OCI-LY7 (cell line): ENCODE measurements at regions not wholly inside any gene's neighbourhood (a gene's known extent, or its start where the extent isn't known, plus 50 kb on each side); places are given as distances from the start of the nearest gene placed in this dataset.

ENCODE experiments used
- EZH2phosphoT487 ChIP-seq: fragments of 200-600 bp; sonication (generic); IDR thresholded peaks from 2 replicates; pipeline ENCODE4 v1.6.1; 2018; ENCODE audit warnings: low read depth, borderline replicate concordance, mild to moderate bottlenecking, mixed run types, antibody characterized with exemption, low read length, moderate library complexity, mixed read lengths
- TF ChIP-seq, protein P1 (sequence below): fragments of 200-600 bp; sonication (generic); conservative IDR thresholded peaks from 2 replicates; pipeline ENCODE4 v1.5.1; 2014; ENCODE audit warnings: mild to moderate bottlenecking, antibody characterized with exemption, low read length, moderate library complexity, mixed read lengths

DNA sequence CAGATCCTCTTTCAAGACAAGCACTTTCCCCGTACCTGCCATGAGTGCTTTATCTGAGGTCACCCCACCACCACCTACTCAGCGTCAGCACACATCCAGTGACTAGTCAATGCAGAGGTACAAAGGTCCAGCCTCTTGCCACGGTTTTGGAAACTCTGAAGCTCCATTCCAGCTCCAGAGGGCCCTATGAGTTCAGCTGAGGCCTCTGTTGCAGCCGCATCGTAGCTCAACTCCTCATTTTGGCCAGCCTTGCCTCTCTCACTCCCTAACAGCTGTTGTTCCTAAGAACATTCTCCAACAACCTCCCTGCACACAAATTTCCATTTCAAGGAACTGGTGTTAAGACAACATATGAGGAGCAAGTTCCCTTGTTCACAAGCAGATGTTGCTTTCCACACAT lies 405.1 kb upstream of the PROK2 start:
- TF ChIP-seq, protein P1, sequence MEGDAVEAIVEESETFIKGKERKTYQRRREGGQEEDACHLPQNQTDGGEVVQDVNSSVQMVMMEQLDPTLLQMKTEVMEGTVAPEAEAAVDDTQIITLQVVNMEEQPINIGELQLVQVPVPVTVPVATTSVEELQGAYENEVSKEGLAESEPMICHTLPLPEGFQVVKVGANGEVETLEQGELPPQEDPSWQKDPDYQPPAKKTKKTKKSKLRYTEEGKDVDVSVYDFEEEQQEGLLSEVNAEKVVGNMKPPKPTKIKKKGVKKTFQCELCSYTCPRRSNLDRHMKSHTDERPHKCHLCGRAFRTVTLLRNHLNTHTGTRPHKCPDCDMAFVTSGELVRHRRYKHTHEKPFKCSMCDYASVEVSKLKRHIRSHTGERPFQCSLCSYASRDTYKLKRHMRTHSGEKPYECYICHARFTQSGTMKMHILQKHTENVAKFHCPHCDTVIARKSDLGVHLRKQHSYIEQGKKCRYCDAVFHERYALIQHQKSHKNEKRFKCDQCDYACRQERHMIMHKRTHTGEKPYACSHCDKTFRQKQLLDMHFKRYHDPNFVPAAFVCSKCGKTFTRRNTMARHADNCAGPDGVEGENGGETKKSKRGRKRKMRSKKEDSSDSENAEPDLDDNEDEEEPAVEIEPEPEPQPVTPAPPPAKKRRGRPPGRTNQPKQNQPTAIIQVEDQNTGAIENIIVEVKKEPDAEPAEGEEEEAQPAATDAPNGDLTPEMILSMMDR, result no peak
- TF ChIP-seq EZH2phosphoT487, result no peak
